GM18508 (cell line): ENCODE measurements at regions not wholly inside any gene's neighbourhood (a gene's known extent, or its start where the extent isn't known, plus 50 kb on each side); places are given as distances from the start of the nearest gene placed in this dataset.
"Not testable (repeated sequence)": the region's sequence is repeated elsewhere in the genome, so short reads cannot be mapped to it uniquely, and the experiment has no call there.

Source experiments
- ATAC-seq: cut with Tn5 transposase; IDR thresholded peaks from one replicate; pipeline ENCODE4 v1.9.1; 2021; ENCODE audit warnings: moderate number of reproducible peaks; ENCODE audit not compliant: insufficient read depth, unreplicated experiment

DNA sequence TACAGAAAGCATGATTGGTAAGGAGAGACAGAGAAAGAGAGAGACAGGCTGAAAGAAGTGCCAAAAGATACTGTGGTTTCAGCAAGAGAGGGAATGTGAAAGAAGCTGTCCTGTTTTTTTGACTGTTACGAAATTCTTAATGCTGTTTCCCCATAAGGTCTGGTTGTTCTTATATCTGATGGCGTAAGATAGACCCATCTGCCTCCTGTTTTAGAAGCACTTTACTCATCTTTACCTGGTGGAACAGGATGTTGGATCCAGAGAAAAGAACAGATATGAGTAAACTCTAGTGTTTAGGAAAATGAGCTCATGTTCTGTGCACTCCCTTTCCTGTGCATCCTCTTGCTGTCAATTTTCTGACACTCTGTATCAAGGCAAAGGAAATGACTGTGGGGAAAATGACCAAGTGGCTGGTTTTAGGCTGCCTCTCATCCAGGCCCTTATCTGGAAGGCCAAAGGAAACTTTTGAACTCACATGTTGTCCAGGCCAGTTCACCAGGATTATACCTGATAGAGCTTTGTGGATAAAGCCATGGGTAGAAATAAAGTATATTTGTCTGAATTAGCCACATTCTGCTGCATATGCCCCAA lies 311.7 kb upstream of the HTR2C start:
- ATAC-seq, result no peak

- not testable (repeated sequence) for ATAC-seq
Observed at GRCh38 chrX:114270371-114270770, 313.5 kb upstream of the HTR2C start.

DNA sequence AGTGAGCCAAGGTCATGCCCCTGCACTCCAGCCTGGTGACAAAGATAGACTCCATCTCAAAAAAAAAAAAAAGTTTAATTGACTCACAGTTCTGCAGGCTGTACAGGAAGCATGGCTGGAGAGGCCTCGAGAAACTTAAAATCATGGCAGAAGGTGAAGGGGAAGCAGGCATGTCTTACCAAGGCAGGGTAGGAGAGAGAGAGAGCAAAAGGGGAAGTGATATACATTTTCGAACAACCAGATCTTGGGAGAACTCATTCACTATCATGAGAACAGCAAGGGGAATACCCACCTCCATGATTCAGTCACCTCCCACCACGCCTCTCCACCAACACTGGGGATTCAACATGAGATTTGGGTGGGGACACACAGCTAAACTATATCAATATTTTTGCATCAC lies 315.2 kb upstream of the HTR2C start:
- ATAC-seq, result no peak

DNA sequence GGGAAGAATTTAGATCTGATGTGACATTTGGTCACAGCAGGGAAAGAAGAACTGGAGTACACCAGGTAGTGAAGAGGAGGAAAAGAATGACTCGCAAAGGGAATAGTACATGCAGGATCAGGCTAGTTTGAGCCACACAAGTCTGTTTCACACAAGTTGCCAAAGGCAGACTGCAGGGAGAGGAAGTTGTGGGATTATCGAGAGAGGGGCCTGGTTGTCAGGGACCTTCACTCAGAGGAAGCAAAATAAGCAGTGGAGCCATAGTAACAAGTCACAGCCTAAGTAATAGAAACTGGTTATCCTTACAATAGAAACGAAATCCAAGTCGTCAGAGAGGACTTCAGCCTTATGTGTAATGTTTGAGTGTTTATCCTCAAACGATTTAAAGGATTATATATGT lies 316.7 kb upstream of the HTR2C start:
- no peak for ATAC-seq

- no peak for ATAC-seq
Observed at GRCh38 chrX:114252186-114252585, 331.7 kb upstream of the HTR2C start.

- no peak for ATAC-seq
Observed at GRCh38 chrX:114251575-114251974, 332.3 kb upstream of the HTR2C start.

- no peak for ATAC-seq
Observed at GRCh38 chrX:114221445-114221844, 362.4 kb upstream of the HTR2C start.

DNA sequence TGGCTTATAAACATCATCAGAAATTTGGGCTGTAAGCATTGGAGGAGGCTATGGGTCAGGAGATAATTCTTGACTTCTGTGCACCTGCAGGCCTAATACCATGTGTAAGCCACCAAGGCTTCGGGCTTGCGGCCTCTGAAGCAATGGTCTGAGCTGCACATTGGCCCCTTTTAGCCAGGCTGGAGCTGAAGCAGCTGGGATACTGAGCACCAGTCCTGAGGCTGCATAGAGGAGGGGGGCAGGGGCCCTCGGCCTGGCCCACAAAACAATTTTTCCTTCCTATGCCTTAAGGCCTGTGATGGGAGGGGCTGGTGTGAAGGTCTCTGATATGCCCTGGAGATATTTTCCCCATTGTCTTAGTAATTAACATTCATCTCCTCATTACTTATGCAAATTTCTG lies 373.0 kb upstream of the HTR2C start:
- ATAC-seq, result no peak

GRCh38 chrX:114201622-114202021 lies 382.3 kb upstream of the HTR2C start:
- no peak for ATAC-seq

GRCh38 chrX:114181195-114181594 lies 402.7 kb upstream of the HTR2C start:
- no peak for ATAC-seq

GRCh38 chrX:114178126-114178525 lies 405.8 kb upstream of the HTR2C start:
- ATAC-seq, result no peak

DNA sequence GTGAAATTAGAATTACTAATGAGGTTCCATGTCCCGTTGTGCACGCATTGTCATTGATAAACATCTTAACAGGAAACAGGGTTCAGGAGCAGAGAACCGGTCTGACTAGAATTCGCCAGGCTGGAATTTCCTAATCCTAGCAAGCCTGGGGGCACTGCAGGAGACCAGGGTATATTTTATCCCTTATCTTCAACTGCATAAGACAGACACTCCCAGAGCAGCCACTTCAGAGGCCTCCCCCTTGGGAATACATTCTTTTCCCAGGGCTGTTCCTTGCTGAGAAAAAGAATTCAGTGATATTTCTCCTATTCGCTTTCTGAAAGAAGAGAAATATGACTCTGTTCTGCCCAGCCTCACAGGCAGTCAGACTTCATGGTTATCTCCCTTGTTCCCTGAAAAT lies 416.6 kb upstream of the HTR2C start:
- not testable (repeated sequence) for ATAC-seq

DNA sequence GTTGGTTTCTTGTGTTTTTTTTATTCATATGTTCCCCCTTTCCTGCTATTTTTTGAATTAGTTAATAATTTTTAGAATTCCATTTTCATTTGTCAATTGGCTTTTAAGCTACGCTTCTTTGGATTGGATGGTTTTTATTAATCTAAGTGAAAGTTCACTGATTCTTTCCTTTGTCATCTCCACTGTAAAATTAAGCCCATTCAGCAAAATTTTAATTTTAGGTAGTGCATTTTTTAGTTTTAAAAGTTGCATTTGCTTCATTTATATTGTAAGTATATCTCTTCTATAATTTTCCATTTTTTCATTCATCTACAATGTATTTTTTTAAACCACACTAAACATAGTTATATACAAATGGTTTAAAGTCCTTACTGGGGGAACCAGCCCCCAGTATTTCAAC lies 417.3 kb upstream of the HTR2C start:
- ATAC-seq, result no peak

DNA sequence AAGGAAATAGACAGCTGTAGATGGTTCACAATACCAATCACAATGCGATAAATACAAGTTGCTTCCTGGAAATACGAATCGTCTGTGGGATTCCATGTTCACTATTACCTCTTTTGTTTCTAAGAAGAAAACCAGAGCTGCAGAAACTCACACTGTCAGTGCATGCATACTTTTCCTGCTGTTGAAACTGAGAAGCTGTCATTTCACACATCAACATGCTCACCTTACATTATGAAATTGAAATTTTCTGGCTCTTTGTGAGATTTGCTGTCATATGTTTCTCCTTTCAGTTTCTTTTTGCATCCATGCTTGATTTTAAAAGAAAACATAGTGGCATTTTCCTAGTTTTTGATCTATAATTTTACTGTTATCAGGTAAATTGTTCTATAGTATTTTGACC lies 418.3 kb upstream of the HTR2C start:
- ATAC-seq, result no peak

GRCh38 chrX:114162068-114162735 lies 421.7 kb upstream of the HTR2C start:
- no peak for ATAC-seq

- ATAC-seq, result no peak
Observed at GRCh38 chrX:114152801-114153200, 431.1 kb upstream of the HTR2C start.

DNA sequence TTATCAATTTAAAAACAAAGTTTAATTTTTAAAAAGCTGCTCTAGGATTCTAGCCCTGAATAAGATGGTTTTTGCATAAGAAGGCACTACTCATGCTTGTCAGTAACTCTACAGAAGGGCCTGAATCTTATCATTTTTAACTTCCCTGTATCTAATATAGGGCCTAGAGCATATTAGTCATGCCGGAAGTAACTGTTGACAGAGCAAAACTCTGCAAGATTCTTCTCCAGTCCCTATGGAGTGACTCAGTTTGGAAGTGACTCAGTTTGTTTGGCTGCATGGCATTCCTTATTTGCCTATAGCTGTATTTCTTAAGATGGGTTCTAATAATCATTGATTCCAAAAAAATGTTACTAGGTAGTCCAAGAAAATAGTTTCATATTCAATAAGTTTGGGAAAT lies 431.8 kb upstream of the HTR2C start:
- ATAC-seq, result no peak

GRCh38 chrX:114134465-114134864 lies 449.4 kb upstream of the HTR2C start:
- no peak for ATAC-seq

- no peak for ATAC-seq
Observed at GRCh38 chrX:114127411-114128025, 456.4 kb upstream of the HTR2C start.

DNA sequence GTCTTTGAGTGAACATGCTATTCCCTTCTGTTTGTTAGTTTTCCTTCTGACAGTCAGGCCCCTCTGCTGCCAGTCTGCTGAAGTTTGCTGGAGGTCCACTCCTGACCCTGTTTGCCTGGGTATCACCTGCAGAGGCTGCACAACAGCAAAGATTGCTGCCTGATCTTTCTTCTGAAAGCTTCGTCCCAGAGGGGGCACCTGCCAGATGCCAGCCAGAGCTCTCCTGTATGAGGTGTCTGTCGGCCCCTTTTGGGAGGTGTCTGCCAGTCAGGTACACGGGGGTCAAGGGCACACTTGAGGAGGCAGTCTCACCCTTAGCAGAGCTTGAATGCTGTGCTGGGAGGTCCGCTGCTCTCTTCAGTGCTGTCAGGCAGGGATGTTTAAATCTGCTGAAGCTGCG lies 456.9 kb upstream of the HTR2C start:
- no peak for ATAC-seq

- ATAC-seq, result no peak
Observed at GRCh38 chrX:114101081-114101480, 482.8 kb upstream of the HTR2C start.

- ATAC-seq, result no peak
Observed at GRCh38 chrX:114097866-114098265, 486.0 kb upstream of the HTR2C start.
